KOPT-K1 (cell line): ENCODE measurements at regions not wholly inside any gene's neighbourhood (a gene's known extent, or its start where the extent isn't known, plus 50 kb on each side); places are given as distances from the start of the nearest gene placed in this dataset.
"Not testable (repeated sequence)": the region's sequence is repeated elsewhere in the genome, so short reads cannot be mapped to it uniquely, and the experiment has no call there.

Experiments
- H3K27ac ChIP-seq: fragments of 200-600 bp; sonication (generic); 2 replicates; pipeline ENCODE4 v1.5.1; 2016; ENCODE audit warnings: antibody characterized with exemption, mild to moderate bottlenecking, low read depth, low read length; ENCODE audit not compliant: poor library complexity, severe bottlenecking
- H3K36me3 ChIP-seq: fragments of 200-600 bp; sonication (generic); 2 replicates; pipeline ENCODE4 v1.5.1; 2017; ENCODE audit warnings: antibody characterized with exemption, mild to moderate bottlenecking, low read length, moderate library complexity; ENCODE audit not compliant: insufficient read depth
- H3K9me3 ChIP-seq: fragments of 200-600 bp; sonication (generic); 2 replicates; pipeline ENCODE4 v1.5.1; 2017; ENCODE audit warnings: antibody characterized with exemption, low read length, mild to moderate bottlenecking; ENCODE audit not compliant: insufficient read depth, poor library complexity, severe bottlenecking

GRCh38 chr5:1734908-1735289, 64.7 kb downstream of the MRPL36 start:
- Histone ChIP-seq H3K27ac (no peak overlapping the region), H3K36me3 (no peaks in the 10 kb centered on the region)

GRCh38 chr5:1734271-1734907, 65.2 kb downstream of the MRPL36 start:
- H3K36me3 ChIP-seq, result no peaks in the 10 kb centered on the region
- H3K27ac ChIP-seq, result no peak overlapping the region
- H3K9me3 ChIP-seq, result peaks cover 3% of the 10 kb centered on the region

More at GRCh38 chr5:1734908-1735289, 64.7 kb downstream of the MRPL36 start:
- peaks cover 8% of the 10 kb centered on the region for H3K9me3 ChIP-seq

GRCh38 chr5:1733369-1733768, 66.3 kb downstream of the MRPL36 start:
- Histone ChIP-seq H3K27ac (no peak overlapping the region), H3K9me3 (no peaks in the 10 kb centered on the region), H3K36me3 (no peaks in the 10 kb centered on the region)

- Histone ChIP-seq H3K9me3 (no peaks in the 10 kb centered on the region), H3K27ac (no peak overlapping the region), H3K36me3 (no peaks in the 10 kb centered on the region)
Observed at GRCh38 chr5:1732945-1733344, 66.7 kb downstream of the MRPL36 start.

GRCh38 chr5:1732238-1732941, 67.2 kb downstream of the MRPL36 start:
- Histone ChIP-seq H3K9me3 (no peaks in the 10 kb centered on the region), H3K27ac (no peak overlapping the region)

GRCh38 chr5:1731855-1732237, 67.8 kb downstream of the MRPL36 start:
- not testable (repeated sequence) for H3K27ac ChIP-seq, H3K36me3 ChIP-seq, H3K9me3 ChIP-seq

More at GRCh38 chr5:1732238-1732941, 67.2 kb downstream of the MRPL36 start:
- H3K36me3 ChIP-seq, result no peaks in the 10 kb centered on the region

- no peak overlapping the region for H3K27ac ChIP-seq
- H3K9me3 ChIP-seq, result no peaks in the 10 kb centered on the region
- no peaks in the 10 kb centered on the region for H3K36me3 ChIP-seq
Observed at GRCh38 chr5:1731091-1731639, 68.5 kb downstream of the MRPL36 start.

GRCh38 chr5:1730487-1730847, 69.2 kb downstream of the MRPL36 start:
- H3K36me3 ChIP-seq, result no peaks in the 10 kb centered on the region
- H3K27ac ChIP-seq, result no peak overlapping the region

GRCh38 chr5:1729641-1730486, 69.8 kb downstream of the MRPL36 start:
- Histone ChIP-seq H3K36me3 (no peaks in the 10 kb centered on the region), H3K9me3 (no peaks in the 10 kb centered on the region), H3K27ac (no peak overlapping the region)

More at GRCh38 chr5:1730487-1730847, 69.2 kb downstream of the MRPL36 start:
- no peaks in the 10 kb centered on the region for H3K9me3 ChIP-seq

- H3K9me3 ChIP-seq, result no peaks in the 10 kb centered on the region
- no peak overlapping the region for H3K27ac ChIP-seq
- no peaks in the 10 kb centered on the region for H3K36me3 ChIP-seq
Observed at GRCh38 chr5:1728846-1729245, 70.8 kb downstream of the MRPL36 start.

GRCh38 chr5:1727571-1727970, 72.1 kb downstream of the MRPL36 start:
- Histone ChIP-seq H3K9me3 (no peaks in the 10 kb centered on the region), H3K36me3 (no peaks in the 10 kb centered on the region), H3K27ac (no peak overlapping the region)

GRCh38 chr5:1726956-1727355, 72.7 kb downstream of the MRPL36 start:
- H3K36me3 ChIP-seq, result no peaks in the 10 kb centered on the region
- no peak overlapping the region for H3K27ac ChIP-seq
- no peaks in the 10 kb centered on the region for H3K9me3 ChIP-seq

- H3K36me3 ChIP-seq, result no peaks in the 10 kb centered on the region
- no peak overlapping the region for H3K27ac ChIP-seq
- no peaks in the 10 kb centered on the region for H3K9me3 ChIP-seq
Observed at GRCh38 chr5:1726469-1726865, 73.2 kb downstream of the MRPL36 start.

GRCh38 chr5:1725641-1726468, 73.8 kb downstream of the MRPL36 start:
- no peak overlapping the region for H3K27ac ChIP-seq
- H3K9me3 ChIP-seq, result no peaks in the 10 kb centered on the region
- no peaks in the 10 kb centered on the region for H3K36me3 ChIP-seq
